OCI-LY1 (cell line): ENCODE measurements at regions not wholly inside any gene's neighbourhood (a gene's known extent, or its start where the extent isn't known, plus 50 kb on each side); places are given as distances from the start of the nearest gene placed in this dataset.

ENCODE experiments used
- H2AFZ ChIP-seq: fragments of 200-600 bp; sonication (generic), shearing (Covaris generic); 2 replicates; pipeline ENCODE4 v1.6.0; 2014; ENCODE audit warnings: antibody characterized with exemption, mild to moderate bottlenecking, low read length
- H3F3A ChIP-seq: fragments of 200-600 bp; sonication (generic), shearing (Covaris generic); 2 replicates; pipeline ENCODE4 v1.6.0; 2014; ENCODE audit warnings: mild to moderate bottlenecking, antibody characterized with exemption, low read length, moderate library complexity; ENCODE audit not compliant: insufficient read depth
- H3K27ac ChIP-seq: fragments of 200-600 bp; sonication (generic); 2 replicates; pipeline ENCODE4 v1.5.1; 2014; ENCODE audit warnings: low read length, mixed run types, mild to moderate bottlenecking, low read depth; ENCODE audit not compliant: poor library complexity, severe bottlenecking
- H3K27me3 ChIP-seq: fragments of 200-600 bp; sonication (generic); 2 replicates; pipeline ENCODE4 v1.6.0; 2014; ENCODE audit warnings: antibody characterized with exemption, mild to moderate bottlenecking, low read length, moderate library complexity; ENCODE audit not compliant: insufficient read depth
- H3K36me3 ChIP-seq: fragments of 200-600 bp; sonication (generic); 2 replicates; pipeline ENCODE4 v1.6.1; 2014; ENCODE audit warnings: mild to moderate bottlenecking, antibody characterized with exemption, low read length, moderate library complexity, mixed read lengths; ENCODE audit not compliant: insufficient read depth
- H3K4me1 ChIP-seq: fragments of 200-600 bp; sonication (generic); 2 replicates; pipeline ENCODE4 v1.5.1; 2014; ENCODE audit warnings: mild to moderate bottlenecking, low read length, moderate library complexity; ENCODE audit not compliant: insufficient read depth, severe bottlenecking
- H3K4me2 ChIP-seq: fragments of 200-600 bp; sonication (generic), shearing (Covaris generic); 2 replicates; pipeline ENCODE4 v1.6.1; 2014; ENCODE audit warnings: low read length
- H3K4me3 ChIP-seq: fragments of 200-600 bp; sonication (generic); 2 replicates; pipeline ENCODE4 v1.5.1; 2014; ENCODE audit warnings: low read length, low read depth, mild to moderate bottlenecking, mixed read lengths; ENCODE audit not compliant: poor library complexity, severe bottlenecking
- H3K79me2 ChIP-seq: fragments of 200-600 bp; shearing (Covaris generic); 2 replicates; pipeline ENCODE4 v1.6.1; 2016; ENCODE audit warnings: mixed run types, low read length, mixed read lengths; ENCODE audit not compliant: insufficient read depth
- H3K9ac ChIP-seq: fragments of 200-600 bp; sonication (generic), shearing (Covaris generic); 2 replicates; pipeline ENCODE4 v1.6.1; 2014; ENCODE audit warnings: mild to moderate bottlenecking, low read length, mixed read lengths
- H3K9me2 ChIP-seq: fragments of 200-600 bp; sonication (generic), shearing (Covaris generic); 2 replicates; pipeline ENCODE4 v1.6.1; 2014; ENCODE audit warnings: low read depth, mild to moderate bottlenecking, low read length, mixed read lengths
- H3K9me3 ChIP-seq: fragments of 200-600 bp; shearing (Covaris generic); 2 replicates; pipeline ENCODE4 v1.6.1; 2014; ENCODE audit warnings: low read length, mixed read lengths
- H4K20me1 ChIP-seq: fragments of 200-600 bp; sonication (generic), shearing (Covaris generic); 2 replicates; pipeline ENCODE4 v1.6.0; 2016; ENCODE audit warnings: mild to moderate bottlenecking, low read length; ENCODE audit not compliant: insufficient read depth
- EZH2 ChIP-seq: fragments of 200-600 bp; sonication (generic), shearing (Covaris generic); IDR thresholded peaks from 2 replicates; pipeline ENCODE4 v1.8.0; 2017; ENCODE audit warnings: borderline replicate concordance, mixed run types, mild to moderate bottlenecking, antibody characterized with exemption, low read length, moderate library complexity, mixed read lengths
- TF ChIP-seq, protein P1 (sequence below): fragments of 200-600 bp; sonication (generic), shearing (Covaris generic); IDR thresholded peaks from 2 replicates; pipeline ENCODE4 v1.5.1; 2017; ENCODE audit warnings: mild to moderate bottlenecking, antibody characterized with exemption, low read length, moderate library complexity, mixed read lengths

DNA sequence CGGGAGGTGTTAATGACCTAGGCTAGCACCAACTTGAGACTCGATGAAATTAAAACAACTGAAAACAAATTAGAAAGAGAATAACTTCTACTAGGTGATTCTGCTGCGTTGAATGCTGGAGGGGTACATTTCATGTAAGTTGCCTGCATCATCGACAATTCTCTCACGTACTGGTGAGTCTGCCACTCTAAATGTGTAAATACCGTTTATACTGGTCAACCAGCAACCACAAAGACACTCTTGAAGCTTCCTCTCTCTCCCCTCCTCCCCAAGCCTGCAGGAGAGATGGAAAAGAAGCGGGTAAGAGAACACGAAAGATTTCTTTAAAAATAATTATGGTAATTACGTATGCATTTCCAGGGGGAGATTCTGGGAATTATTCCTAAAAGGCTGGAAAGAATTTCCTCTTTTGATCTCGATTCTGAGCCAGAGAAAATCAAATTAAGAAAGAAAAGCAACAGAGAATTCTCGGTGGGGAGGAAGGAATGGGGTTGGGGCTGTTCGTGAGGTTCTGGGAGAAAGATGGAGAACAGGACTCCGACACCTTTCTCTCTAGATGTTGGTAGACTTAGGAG is 68.6 kb upstream of the MRTFB start:
- H2AFZ ChIP-seq: no peak overlapping the region
- no peaks in the 10 kb centered on the region; the same call in 1 of the 2 replicates for H3K27me3 ChIP-seq
- H3K4me1 ChIP-seq: peaks cover 33% of the 10 kb centered on the region
- no peaks in the 10 kb centered on the region for H3K79me2 ChIP-seq
- no peaks in the 10 kb centered on the region for H4K20me1 ChIP-seq
- TF ChIP-seq EZH2: no peak
- H3K9me2 ChIP-seq: no peaks in the 10 kb centered on the region
- H3K9me3 ChIP-seq: no peaks in the 10 kb centered on the region
- H3K27ac ChIP-seq: no peak overlapping the region
- peak overlapping the region; percentile 23; the same call in 1 of the 2 replicates for H3K4me2 ChIP-seq
- no peaks in the 10 kb centered on the region for H3K36me3 ChIP-seq
- no peak overlapping the region for H3K4me3 ChIP-seq
- no peaks in the 10 kb centered on the region for H3F3A ChIP-seq
- no peak overlapping the region for H3K9ac ChIP-seq

DNA sequence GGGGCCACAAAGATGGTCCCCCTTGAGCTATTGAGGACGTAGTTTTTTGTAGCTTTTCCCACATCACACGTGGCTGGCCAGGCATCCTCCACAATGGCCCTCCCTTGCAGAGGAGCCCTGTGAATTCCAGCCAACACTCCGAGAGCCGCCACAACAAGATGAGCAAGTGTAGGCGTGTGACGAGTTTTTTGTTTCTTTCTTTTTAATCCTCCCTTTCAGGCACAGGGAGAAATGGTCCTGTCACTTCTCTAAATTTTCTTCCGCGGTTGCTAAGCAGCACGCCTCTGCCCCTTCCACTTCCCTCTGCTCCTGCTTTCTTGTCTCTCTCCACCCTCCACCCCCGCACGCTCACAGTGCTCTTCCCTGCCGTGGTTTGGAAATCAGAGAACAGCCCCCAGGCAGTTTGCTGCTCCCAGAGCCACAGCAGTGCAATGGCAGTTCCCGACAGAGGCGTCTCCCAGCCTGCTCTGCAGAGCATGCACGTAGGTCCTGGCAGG is 68.0 kb upstream of the MRTFB start:
- no peak overlapping the region for H3K4me3 ChIP-seq
- no peak for TF ChIP-seq EZH2
- TF ChIP-seq, protein P1, sequence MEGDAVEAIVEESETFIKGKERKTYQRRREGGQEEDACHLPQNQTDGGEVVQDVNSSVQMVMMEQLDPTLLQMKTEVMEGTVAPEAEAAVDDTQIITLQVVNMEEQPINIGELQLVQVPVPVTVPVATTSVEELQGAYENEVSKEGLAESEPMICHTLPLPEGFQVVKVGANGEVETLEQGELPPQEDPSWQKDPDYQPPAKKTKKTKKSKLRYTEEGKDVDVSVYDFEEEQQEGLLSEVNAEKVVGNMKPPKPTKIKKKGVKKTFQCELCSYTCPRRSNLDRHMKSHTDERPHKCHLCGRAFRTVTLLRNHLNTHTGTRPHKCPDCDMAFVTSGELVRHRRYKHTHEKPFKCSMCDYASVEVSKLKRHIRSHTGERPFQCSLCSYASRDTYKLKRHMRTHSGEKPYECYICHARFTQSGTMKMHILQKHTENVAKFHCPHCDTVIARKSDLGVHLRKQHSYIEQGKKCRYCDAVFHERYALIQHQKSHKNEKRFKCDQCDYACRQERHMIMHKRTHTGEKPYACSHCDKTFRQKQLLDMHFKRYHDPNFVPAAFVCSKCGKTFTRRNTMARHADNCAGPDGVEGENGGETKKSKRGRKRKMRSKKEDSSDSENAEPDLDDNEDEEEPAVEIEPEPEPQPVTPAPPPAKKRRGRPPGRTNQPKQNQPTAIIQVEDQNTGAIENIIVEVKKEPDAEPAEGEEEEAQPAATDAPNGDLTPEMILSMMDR: no peak
- H2AFZ ChIP-seq: no peak overlapping the region
- H3K4me1 ChIP-seq: peaks cover 27% of the 10 kb centered on the region
- H3K27me3 ChIP-seq: no peaks in the 10 kb centered on the region; the same call in 1 of the 2 replicates
- H3K27ac ChIP-seq: no peak overlapping the region
- no peak overlapping the region for H3K9ac ChIP-seq
- no peaks in the 10 kb centered on the region for H3K79me2 ChIP-seq
- H3K36me3 ChIP-seq: no peaks in the 10 kb centered on the region
- peak overlapping the region; percentile 23; the same call in 1 of the 2 replicates for H3K4me2 ChIP-seq
- H3F3A ChIP-seq: no peaks in the 10 kb centered on the region
- no peaks in the 10 kb centered on the region for H3K9me2 ChIP-seq
- no peaks in the 10 kb centered on the region for H4K20me1 ChIP-seq
- no peaks in the 10 kb centered on the region for H3K9me3 ChIP-seq

DNA sequence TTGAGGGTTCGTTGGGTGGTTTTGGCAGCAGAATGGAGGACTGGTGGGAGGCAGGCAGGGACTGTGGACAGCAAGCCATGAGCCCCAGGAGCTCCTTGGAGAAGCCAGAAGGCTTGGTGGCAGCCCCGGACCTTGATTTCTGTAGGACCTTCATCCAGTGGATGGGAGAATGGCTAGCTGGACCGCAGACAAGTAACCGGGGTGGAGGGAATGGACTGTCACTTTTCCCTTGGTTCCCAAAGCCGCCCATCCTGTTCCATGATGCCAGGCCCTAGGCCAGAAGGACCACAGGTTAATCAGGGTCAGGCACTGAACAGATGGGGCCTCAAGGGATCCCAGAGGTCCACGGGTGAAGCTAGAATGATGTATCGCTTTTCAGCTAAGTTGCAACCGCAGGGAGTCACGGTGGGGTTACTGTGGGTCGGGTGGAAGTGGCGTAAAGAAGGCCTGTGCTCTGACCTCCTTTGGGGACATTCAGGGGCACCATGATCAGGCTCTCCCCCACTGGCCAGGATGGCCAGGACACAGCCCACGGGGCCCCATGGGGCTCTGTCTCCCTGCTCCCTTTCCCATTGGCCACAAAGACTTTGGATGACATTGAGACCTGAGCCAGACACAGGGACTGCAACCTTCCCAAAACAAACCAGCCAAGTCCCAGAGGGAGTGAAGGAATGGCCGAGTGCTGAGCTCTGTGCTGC is 66.9 kb upstream of the MRTFB start:
- peaks cover 18% of the 10 kb centered on the region for H3K4me1 ChIP-seq
- H3K36me3 ChIP-seq: no peaks in the 10 kb centered on the region
- H3K79me2 ChIP-seq: no peaks in the 10 kb centered on the region
- H3K4me2 ChIP-seq: no peak overlapping the region
- TF ChIP-seq, protein P1: no peak
- TF ChIP-seq EZH2: no peak
- no peak overlapping the region for H3K9ac ChIP-seq
- H3K4me3 ChIP-seq: no peak overlapping the region
- H3F3A ChIP-seq: no peaks in the 10 kb centered on the region
- H2AFZ ChIP-seq: no peak overlapping the region
- H4K20me1 ChIP-seq: no peaks in the 10 kb centered on the region
- no peaks in the 10 kb centered on the region for H3K9me2 ChIP-seq
- H3K27me3 ChIP-seq: no peaks in the 10 kb centered on the region; the same call in 1 of the 2 replicates
- no peak overlapping the region for H3K27ac ChIP-seq
- H3K9me3 ChIP-seq: no peaks in the 10 kb centered on the region
